Heart left ventricle (tissue), 13 donors: ENCODE measurements at regions not wholly inside any gene's neighbourhood (a gene's known extent, or its start where the extent isn't known, plus 50 kb on each side); places are given as distances from the start of the nearest gene placed in this dataset.

Source experiments
- CTCF ChIP-seq, 12 donors: fragments of 200-600 bp; sonication (generic) in 4 of 12; IDR thresholded peaks; one replicate each; pipeline versions ENCODE4 v1.5.0 to v1.8.0; 2018 to 2022; ENCODE audit warnings: antibody characterized with exemption in 12 of 12, mild to moderate bottlenecking in 5 of 12
- POLR2A ChIP-seq, 2 donors: fragments of 450-650 bp; IDR thresholded peaks; one replicate each; pipeline ENCODE4 v1.6.1; 2017; ENCODE audit warnings: antibody characterized with exemption in 2 of 2, mild to moderate bottlenecking in 2 of 2, moderate library complexity in 2 of 2
- donor health status: ischemic (EF 13 %, LVEDD 7.1; RV severe dilation, severe dysfunction).
- donor health status: DM: no; HTN: yes; CAD: no.
- donor health status: DM: no; HTN: no; CAD: no.
- donor health status: ischemic (EF 25% LVEDD 6.9; RV normal size, moderate dysfunction).
- donor health status: ischemic (EF 25% LVEDD 5.7; RV mildly dilated, moderate dysfunction).
- donor health status: ischemic (EF 35%, LVEDD 5.7; RV mildly dilated, moderate dysfunction).
- donor health status: nonischemic (EF 11% LVEDD 7.7; RV severe dilation, severe dysfunction).
- donor health status: DM: yes; HTN: yes; CAD: no.
- donor health status: PGD.
- donor health status: ischemic (EF 29% LVEDD 5.4; RV normal size, mild dysfunction).
- donor health status: nonischemic (EF 23%, LVEDD 6.1; RV moderate dilation, normal function).

- no peak for TF ChIP-seq CTCF (IDR thresholded peaks at IDR 0.05)
- no peak for TF ChIP-seq POLR2A (IDR thresholded peaks at IDR 0.05)
These were observed 110.3 kb upstream of the LARP1 start for GRCh38 chr5:154644745-154645411.
